Large intestine (tissue), 3 donors: ENCODE measurements at regions not wholly inside any gene's neighbourhood (a gene's known extent, or its start where the extent isn't known, plus 50 kb on each side); places are given as distances from the start of the nearest gene placed in this dataset.

Experiments used
- DNase-seq, 2 donors: peaks; one replicate each; pipeline versions ENCODE4 v3.0.0 to v3.0.0-alpha.2; 2013
- H3K27ac ChIP-seq: one replicate; pipeline ENCODE4 v1.5.1; 2013; ENCODE audit warnings: low read length
- H3K27me3 ChIP-seq: 2 replicates; pipeline ENCODE4 v1.6.1; 2013; ENCODE audit warnings: low read length; ENCODE audit not compliant: control insufficient read depth, insufficient read depth
- H3K36me3 ChIP-seq: 2 replicates; pipeline ENCODE4 v1.6.1; 2013; ENCODE audit warnings: low read length; ENCODE audit not compliant: control insufficient read depth, insufficient read depth
- H3K4me1 ChIP-seq: one replicate; pipeline ENCODE4 v1.6.1; 2013; ENCODE audit warnings: low read length; ENCODE audit not compliant: control insufficient read depth, insufficient read depth
- H3K4me3 ChIP-seq: one replicate; pipeline ENCODE4 v1.5.1; 2013; ENCODE audit warnings: low read length
- H3K9me3 ChIP-seq: one replicate; pipeline ENCODE4 v1.6.1; 2013; ENCODE audit warnings: mild to moderate bottlenecking, low read depth, low read length, moderate library complexity; ENCODE audit not compliant: control insufficient read depth
- WGBS: methylation state at CpG from one replicate; pipeline ENCODE4 v1.1.5; 2013; ENCODE audit warnings: low lambda C conversion rate; ENCODE audit not compliant: insufficient coverage; 5-methylcytosine and 5-hydroxymethylcytosine counted together

DNA sequence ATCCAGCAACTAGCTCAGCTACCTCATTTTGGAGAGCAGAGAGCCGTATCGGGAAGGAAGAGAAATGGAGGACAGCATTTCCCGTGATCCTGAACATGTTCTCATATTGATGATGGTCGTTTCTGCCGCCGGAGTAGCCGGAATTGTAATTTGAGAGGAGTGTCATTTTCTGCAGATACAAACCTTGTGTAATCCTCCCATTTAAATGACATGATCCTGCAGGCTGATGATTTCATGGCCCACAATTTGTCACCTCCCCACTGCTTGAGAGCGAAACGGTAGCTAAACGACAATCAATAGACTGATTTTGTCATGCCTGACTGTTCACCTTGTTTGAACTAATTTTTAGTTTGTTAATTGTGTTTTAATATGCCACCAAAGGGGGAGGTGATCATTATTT, 126.5 kb upstream of the CNTN6 start:
- DNase-seq, result no peak
- Histone ChIP-seq H3K27me3 (no peaks in the 10 kb centered on the region), H3K4me3 (no peak overlapping the region), H3K4me1 (no peaks in the 10 kb centered on the region), H3K36me3 (no peaks in the 10 kb centered on the region), H3K27ac (no peak overlapping the region), H3K9me3 (peaks cover 2% of the 10 kb centered on the region)
- WGBS, result 80% methylated on average over 1 of the region's 10 CpGs

DNA sequence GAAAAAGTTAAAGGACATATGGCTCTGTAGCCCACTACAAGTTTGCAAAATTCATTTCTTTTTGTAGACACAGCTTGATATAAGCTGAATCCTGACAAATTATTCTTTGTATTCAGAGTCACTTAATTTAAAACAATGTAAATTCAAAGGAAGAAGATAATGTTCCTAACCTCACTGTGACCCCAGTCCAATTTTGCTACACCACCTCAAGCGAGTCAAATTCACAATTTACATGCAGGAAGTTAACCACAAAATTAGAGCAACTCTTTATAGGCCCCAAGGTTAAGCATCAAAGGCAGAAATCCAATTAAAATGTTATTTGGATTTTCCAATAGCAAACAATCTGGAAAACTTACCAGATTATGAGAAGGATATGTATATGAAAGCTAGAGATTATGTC, 119.5 kb upstream of the CNTN6 start:
- WGBS, result 60% methylated on average over 1 of the region's 1 CpG
- H3K27ac ChIP-seq, result no peak overlapping the region
- H3K4me1 ChIP-seq, result no peaks in the 10 kb centered on the region
- DNase-seq, result no peak
- no peak overlapping the region for H3K4me3 ChIP-seq
- no peaks in the 10 kb centered on the region for H3K36me3 ChIP-seq
- no peaks in the 10 kb centered on the region for H3K27me3 ChIP-seq
- H3K9me3 ChIP-seq, result no peaks in the 10 kb centered on the region

DNA sequence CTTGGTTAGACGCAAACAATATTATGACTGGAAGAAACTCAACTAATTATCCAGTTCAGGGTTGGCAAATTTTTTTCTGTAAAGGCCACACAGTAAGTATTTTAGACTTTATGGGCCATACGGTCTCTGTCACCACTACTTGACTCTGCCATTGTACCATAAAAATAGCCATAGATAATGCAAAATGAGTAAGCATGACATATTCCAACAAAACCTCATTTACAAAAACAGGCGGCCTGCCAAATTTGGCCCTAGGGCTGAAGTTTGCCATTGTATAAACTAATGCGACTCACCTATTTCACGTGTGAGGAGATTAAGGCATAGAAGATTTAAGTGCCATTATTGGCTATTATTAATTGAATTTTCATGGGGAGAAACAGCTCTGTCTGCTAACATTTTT, 116.8 kb upstream of the CNTN6 start:
- Histone ChIP-seq H3K36me3 (no peaks in the 10 kb centered on the region), H3K9me3 (no peaks in the 10 kb centered on the region), H3K27me3 (no peaks in the 10 kb centered on the region), H3K4me1 (no peaks in the 10 kb centered on the region), H3K4me3 (no peak overlapping the region), H3K27ac (no peak overlapping the region)
- no peak for DNase-seq
- 80% methylated on average over 3 of the region's 5 CpGs for WGBS

DNA sequence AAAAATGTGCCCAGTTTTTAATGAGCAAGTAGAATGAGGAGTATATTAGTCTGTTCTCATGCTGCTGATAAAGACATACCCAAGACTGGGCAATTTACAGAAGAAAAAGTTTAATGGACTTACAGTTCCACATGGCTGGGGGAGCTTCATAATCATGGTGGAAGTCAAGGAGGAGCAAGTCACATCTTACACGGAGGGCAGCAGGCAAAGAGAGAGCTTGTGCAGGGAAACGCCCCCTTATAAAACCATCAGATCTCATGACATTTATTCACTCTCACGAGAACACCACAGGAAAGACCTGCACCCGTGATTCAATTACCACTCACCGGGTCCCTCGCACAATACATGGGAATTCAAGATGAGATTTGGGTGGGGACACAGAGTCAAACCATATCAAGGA, 111.7 kb upstream of the CNTN6 start:
- WGBS, result 100% methylated on average over 3 of the region's 6 CpGs
- Histone ChIP-seq H3K4me3 (no peak overlapping the region), H3K36me3 (no peaks in the 10 kb centered on the region), H3K27ac (no peak overlapping the region), H3K4me1 (no peaks in the 10 kb centered on the region), H3K27me3 (no peaks in the 10 kb centered on the region), H3K9me3 (no peaks in the 10 kb centered on the region)
- no peak for DNase-seq

DNA sequence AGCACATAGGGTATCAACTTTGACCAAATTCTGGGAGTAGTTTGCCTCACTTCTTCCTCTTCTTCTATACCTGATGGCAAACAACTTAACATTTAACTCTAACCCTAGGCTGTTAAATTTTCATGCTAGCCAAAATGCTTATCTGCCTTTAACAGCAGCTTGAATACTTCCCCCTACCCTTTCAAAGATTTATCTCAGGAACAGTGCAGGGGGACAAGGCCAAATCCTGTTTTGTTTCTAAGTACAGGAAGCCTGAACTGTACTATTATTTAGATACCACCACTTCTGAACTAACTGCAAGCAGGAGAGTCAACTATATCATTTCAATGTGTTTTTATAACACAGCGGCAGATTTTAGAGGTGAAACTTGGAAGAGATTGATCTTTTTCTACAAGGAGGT, 104.0 kb upstream of the CNTN6 start:
- no peaks in the 10 kb centered on the region for H3K27me3 ChIP-seq
- no peaks in the 10 kb centered on the region for H3K36me3 ChIP-seq
- no peaks in the 10 kb centered on the region for H3K9me3 ChIP-seq
- H3K4me3 ChIP-seq, result no peak overlapping the region
- WGBS, result no CpG with 5 or more reads among the region's 1 CpG
- H3K4me1 ChIP-seq, result no peaks in the 10 kb centered on the region
- H3K27ac ChIP-seq, result no peak overlapping the region
- no peak for DNase-seq

DNA sequence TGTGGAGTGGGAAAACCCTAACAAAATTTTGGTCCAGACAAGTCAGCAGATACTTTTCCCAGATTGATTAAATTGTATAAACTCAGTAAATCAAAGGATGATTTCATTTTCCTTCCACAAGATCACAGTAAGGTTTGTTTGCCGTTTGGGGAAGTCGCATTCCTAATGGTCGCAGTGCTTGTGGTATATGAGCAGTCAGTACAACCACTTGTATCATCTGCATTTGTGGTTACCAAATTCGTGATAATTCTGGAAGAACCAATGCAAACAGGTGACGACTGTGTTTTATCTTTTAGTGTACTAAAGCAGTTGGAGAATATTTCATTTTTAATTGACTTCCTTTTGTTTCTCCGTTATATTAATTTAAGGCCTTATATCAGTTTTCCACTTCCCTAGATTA, 100.0 kb upstream of the CNTN6 start:
- Histone ChIP-seq H3K36me3 (no peaks in the 10 kb centered on the region), H3K9me3 (no peaks in the 10 kb centered on the region), H3K27ac (no peak overlapping the region), H3K4me1 (no peaks in the 10 kb centered on the region), H3K27me3 (no peaks in the 10 kb centered on the region), H3K4me3 (no peak overlapping the region)
- WGBS, result 84% methylated on average over 5 of the region's 6 CpGs
- no peak for DNase-seq

DNA sequence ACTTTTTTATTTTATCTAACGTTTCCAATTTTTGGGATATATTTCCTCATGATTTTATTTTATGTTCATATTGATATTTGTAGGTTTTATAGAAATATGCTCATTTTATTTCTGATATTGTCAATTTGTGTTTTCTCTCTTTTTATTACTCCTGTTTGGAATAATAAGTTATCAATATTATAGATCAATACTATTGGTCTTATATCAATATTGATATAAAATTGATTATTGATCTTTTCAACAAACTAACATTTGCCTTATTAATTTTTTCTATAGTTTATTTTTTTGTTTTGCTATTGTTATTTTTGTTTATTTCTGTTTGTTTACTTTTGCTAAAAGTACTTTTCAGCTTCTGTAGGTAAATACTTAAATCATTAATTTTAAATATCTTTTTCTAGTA, 90.8 kb upstream of the CNTN6 start:
- Histone ChIP-seq H3K27ac (no peak overlapping the region), H3K4me3 (no peak overlapping the region), H3K9me3 (no peaks in the 10 kb centered on the region), H3K4me1 (no peaks in the 10 kb centered on the region), H3K27me3 (no peaks in the 10 kb centered on the region), H3K36me3 (no peaks in the 10 kb centered on the region)
- 100% methylated on average over 1 of the region's 1 CpG for WGBS
- DNase-seq, result no peak

DNA sequence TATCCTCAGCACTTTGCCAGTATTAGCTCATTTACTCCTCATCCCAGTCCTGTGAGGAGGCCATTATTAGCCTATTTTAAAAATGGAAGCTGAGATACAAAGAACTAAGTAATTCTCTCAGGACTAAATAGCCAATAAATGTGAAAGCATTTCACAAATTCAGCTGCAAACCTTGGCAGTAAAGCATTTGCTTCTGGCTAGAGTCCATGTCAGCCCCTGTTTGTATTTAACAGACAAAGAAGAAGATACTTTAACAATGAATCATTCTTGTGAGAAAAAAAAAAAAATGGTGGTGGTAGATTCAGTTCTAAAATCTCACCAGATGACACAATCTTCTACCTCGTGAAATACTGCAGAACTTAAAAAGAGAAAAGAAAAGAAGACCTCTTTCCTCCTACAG, 85.0 kb upstream of the CNTN6 start:
- no peak overlapping the region for H3K27ac ChIP-seq
- H3K4me3 ChIP-seq, result no peak overlapping the region
- DNase-seq, result no peak
- H3K9me3 ChIP-seq, result no peaks in the 10 kb centered on the region
- H3K4me1 ChIP-seq, result no peaks in the 10 kb centered on the region
- no CpG with 5 or more reads among the region's 1 CpG for WGBS
- H3K27me3 ChIP-seq, result no peaks in the 10 kb centered on the region
- H3K36me3 ChIP-seq, result no peaks in the 10 kb centered on the region

DNA sequence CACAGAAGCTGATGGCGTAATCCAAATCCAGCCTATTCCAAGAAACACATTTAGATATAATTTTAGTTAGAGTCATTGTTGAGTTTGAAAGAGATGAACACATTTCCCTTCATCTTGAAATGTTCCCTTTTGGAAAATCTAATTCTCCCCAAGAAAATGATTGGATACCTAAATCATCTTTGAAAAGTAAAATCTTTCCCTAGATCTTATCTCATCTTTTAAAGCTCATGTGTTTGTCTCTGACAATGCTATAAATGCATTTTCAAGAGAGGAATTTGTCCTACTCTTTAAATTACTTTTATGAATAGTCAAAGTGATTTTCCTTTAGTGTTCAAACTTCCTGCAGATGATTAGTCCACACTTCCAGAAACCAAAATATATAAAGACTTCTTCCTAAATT, 82.6 kb upstream of the CNTN6 start:
- H3K36me3 ChIP-seq, result no peaks in the 10 kb centered on the region
- WGBS, result no CpG with 5 or more reads among the region's 1 CpG
- H3K27ac ChIP-seq, result no peak overlapping the region
- no peaks in the 10 kb centered on the region for H3K9me3 ChIP-seq
- no peak overlapping the region for H3K4me3 ChIP-seq
- no peaks in the 10 kb centered on the region for H3K4me1 ChIP-seq
- no peaks in the 10 kb centered on the region for H3K27me3 ChIP-seq
- DNase-seq, result no peak

DNA sequence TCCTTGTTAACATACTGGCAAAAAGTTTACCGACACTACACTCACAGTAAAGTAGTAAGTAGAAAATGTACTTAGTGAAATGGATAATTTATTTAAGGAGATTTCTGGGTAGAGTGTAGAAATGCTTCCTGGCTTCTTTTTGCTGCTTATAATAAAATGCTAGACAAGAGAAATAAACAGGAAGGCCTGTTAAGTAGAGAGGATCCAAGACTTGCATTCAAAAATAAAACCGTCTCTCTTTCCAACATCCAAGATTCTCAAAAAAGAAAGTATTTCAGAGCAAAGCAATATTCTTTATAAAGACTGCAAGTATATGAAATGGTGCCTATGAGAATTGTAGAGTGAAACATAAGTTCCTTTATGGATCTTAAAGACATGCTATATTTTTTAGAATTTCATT, 77.0 kb upstream of the CNTN6 start:
- H3K27me3 ChIP-seq, result no peaks in the 10 kb centered on the region
- H3K4me3 ChIP-seq, result no peak overlapping the region
- no peaks in the 10 kb centered on the region for H3K9me3 ChIP-seq
- no peaks in the 10 kb centered on the region for H3K4me1 ChIP-seq
- WGBS, result 60% methylated on average over 2 of the region's 2 CpGs
- no peak overlapping the region for H3K27ac ChIP-seq
- no peak for DNase-seq
- no peaks in the 10 kb centered on the region for H3K36me3 ChIP-seq

DNA sequence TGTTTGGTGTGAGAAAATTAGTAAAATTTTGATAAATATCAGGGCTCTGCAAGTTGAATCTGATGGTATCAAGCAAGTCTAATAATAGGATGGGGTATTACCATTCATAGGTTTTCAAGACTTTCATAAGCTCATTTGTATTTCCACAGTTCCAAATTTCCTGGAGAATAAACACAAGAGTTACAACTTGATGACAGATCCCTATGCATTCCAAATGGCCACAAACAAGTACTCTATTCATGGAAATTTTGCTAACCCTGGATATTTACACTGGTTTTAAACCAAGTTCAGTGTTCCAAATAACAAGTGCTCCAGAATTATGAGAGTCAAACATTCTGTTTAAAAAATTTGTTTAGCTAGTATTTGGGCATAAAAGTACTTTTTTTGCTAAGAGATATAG, 75.0 kb upstream of the CNTN6 start:
- Histone ChIP-seq H3K27ac (no peak overlapping the region), H3K4me3 (no peak overlapping the region), H3K27me3 (no peaks in the 10 kb centered on the region), H3K4me1 (no peaks in the 10 kb centered on the region), H3K9me3 (no peaks in the 10 kb centered on the region), H3K36me3 (no peaks in the 10 kb centered on the region)
- no peak for DNase-seq
